A549 (cell line): ENCODE measurements at regions not wholly inside any gene's neighbourhood (a gene's known extent, or its start where the extent isn't known, plus 50 kb on each side); places are given as distances from the start of the nearest gene placed in this dataset.

Experiments
- BHLHE40 ChIP-seq: IDR thresholded peaks from 2 replicates; pipeline ENCODE4 v1.6.1; 2012; ENCODE audit warnings: low read depth, low read length, inconsistent platforms
- JUN ChIP-seq, 2 experiments: fragments of >200 bp; sonication (Bioruptor Twin); formaldehyde crosslinking; IDR thresholded peaks; 2 replicates in 1 of 2; 3 replicates in 1 of 2; pipeline ENCODE4 v1.6.1; 2016 to 2017
- KDM1A ChIP-seq: fragments of 200-600 bp; sonication (generic); IDR thresholded peaks from 2 replicates; pipeline ENCODE4 v1.6.1; 2016; ENCODE audit warnings: low read depth, mild to moderate bottlenecking
- MAX ChIP-seq: IDR thresholded peaks from 2 replicates; pipeline ENCODE4 v1.6.1; 2012
- POLR2A ChIP-seq: IDR thresholded peaks from 2 replicates; pipeline ENCODE4 v1.6.1; 2012; ENCODE audit warnings: mild to moderate bottlenecking, low read length
- SREBF2 ChIP-seq: fragments of 450-650 bp; IDR thresholded peaks from 2 replicates; pipeline ENCODE4 v1.6.1; 2014; ENCODE audit warnings: mild to moderate bottlenecking, moderate library complexity
- TF ChIP-seq, protein P1 (sequence below): fragments of >200 bp; sonication (Bioruptor Twin); formaldehyde crosslinking; IDR thresholded peaks from 3 replicates; pipeline ENCODE4 v1.5.1; 2016

DNA sequence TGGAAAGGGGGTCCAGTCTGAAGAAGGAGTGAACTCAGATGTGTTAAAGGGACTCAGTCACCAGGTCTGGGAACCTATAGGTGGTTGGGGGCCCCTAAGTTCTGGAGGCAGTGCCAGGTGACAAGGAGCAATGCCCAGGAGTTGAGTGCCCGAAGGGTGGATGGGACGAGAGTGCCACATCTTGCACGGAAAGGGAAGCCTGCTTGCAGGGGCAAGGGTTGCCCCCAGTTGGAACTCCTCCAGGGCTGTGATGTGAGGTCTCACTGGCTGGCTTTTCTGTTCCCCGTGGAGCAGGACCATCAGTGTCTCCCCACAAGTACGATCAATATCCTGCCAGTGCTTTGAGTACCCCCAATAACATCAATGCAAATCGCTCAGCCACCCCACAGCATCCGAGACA lies 107.3 kb downstream of the TOMM20 start:
- no peak for TF ChIP-seq POLR2A
- no peak for TF ChIP-seq BHLHE40
- no peak for TF ChIP-seq MAX
- no peak for TF ChIP-seq SREBF2
- TF ChIP-seq, protein P1, sequence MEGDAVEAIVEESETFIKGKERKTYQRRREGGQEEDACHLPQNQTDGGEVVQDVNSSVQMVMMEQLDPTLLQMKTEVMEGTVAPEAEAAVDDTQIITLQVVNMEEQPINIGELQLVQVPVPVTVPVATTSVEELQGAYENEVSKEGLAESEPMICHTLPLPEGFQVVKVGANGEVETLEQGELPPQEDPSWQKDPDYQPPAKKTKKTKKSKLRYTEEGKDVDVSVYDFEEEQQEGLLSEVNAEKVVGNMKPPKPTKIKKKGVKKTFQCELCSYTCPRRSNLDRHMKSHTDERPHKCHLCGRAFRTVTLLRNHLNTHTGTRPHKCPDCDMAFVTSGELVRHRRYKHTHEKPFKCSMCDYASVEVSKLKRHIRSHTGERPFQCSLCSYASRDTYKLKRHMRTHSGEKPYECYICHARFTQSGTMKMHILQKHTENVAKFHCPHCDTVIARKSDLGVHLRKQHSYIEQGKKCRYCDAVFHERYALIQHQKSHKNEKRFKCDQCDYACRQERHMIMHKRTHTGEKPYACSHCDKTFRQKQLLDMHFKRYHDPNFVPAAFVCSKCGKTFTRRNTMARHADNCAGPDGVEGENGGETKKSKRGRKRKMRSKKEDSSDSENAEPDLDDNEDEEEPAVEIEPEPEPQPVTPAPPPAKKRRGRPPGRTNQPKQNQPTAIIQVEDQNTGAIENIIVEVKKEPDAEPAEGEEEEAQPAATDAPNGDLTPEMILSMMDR: no peak
- TF ChIP-seq KDM1A: no peak
- TF ChIP-seq JUN (IDR thresholded peaks at IDR 0.05): no peak
